Prostate gland (tissue), 2 donors: ENCODE measurements at regions not wholly inside any gene's neighbourhood (a gene's known extent, or its start where the extent isn't known, plus 50 kb on each side); places are given as distances from the start of the nearest gene placed in this dataset.
"Not testable (repeated sequence)": the region's sequence is repeated elsewhere in the genome, so short reads cannot be mapped to it uniquely, and the experiment has no call there.

Source experiments
- DNase-seq: peaks from one replicate; pipeline ENCODE4 v3.0.0-alpha.2; 2019; ENCODE audit warnings: low spot score
- H3K27ac ChIP-seq, 2 donors: fragments of 200-600 bp; sonication (generic); 2 replicates each; pipeline ENCODE4 v1.5.1; 2017 to 2019
- H3K27me3 ChIP-seq: fragments of 200-600 bp; sonication (generic); replicated peaks from 2 replicates; pipeline ENCODE4 v1.5.1; 2019; ENCODE audit not compliant: insufficient read depth
- H3K36me3 ChIP-seq, 2 donors: fragments of 200-600 bp; sonication (generic); 1 replicate in 1 of 2; 2 replicates in 1 of 2; pipeline versions ENCODE4 v1.5.1 to v1.8.1; 2017 to 2019
- H3K4me1 ChIP-seq: fragments of 200-600 bp; sonication (generic); replicated peaks from 2 replicates; pipeline ENCODE4 v1.5.1; 2019
- H3K4me3 ChIP-seq, 2 donors: fragments of 200-600 bp; sonication (generic); 2 replicates each; pipeline ENCODE4 v1.5.1; 2017 to 2019
- H3K9me3 ChIP-seq: fragments of 200-600 bp; sonication (generic); 2 replicates; pipeline ENCODE4 v1.5.1; 2017
- CTCF ChIP-seq, 4 experiments: fragments of 200-600 bp in 2 of 4; fragments of 450-650 bp in 2 of 4; sonication (generic) in 2 of 4; IDR thresholded peaks; 1 replicate in 3 of 4; 2 replicates in 1 of 4; pipeline ENCODE4 v1.5.1; 2016 to 2019; ENCODE audit warnings: antibody characterized with exemption in 4 of 4, mild to moderate bottlenecking in 2 of 4, moderate library complexity in 2 of 4
- POLR2A ChIP-seq: fragments of 450-650 bp; IDR thresholded peaks from one replicate; pipeline ENCODE4 v1.6.1; 2016; ENCODE audit warnings: antibody characterized with exemption, mild to moderate bottlenecking
- POLR2AphosphoS5 ChIP-seq: sonication (generic); formaldehyde crosslinking; IDR thresholded peaks from one replicate; pipeline ENCODE4 v1.6.1; 2017; ENCODE audit warnings: antibody characterized with exemption
- WGBS: methylation state at CpG from one replicate; pipeline ENCODE4 v1.1.5; 2018; 5-methylcytosine and 5-hydroxymethylcytosine counted together
- intact Hi-C: fragments of 100-400 bp; cut with DNase I; formaldehyde crosslinking; loops from one replicate; pipeline ENCODE4 v1.14.2; 2022

DNA sequence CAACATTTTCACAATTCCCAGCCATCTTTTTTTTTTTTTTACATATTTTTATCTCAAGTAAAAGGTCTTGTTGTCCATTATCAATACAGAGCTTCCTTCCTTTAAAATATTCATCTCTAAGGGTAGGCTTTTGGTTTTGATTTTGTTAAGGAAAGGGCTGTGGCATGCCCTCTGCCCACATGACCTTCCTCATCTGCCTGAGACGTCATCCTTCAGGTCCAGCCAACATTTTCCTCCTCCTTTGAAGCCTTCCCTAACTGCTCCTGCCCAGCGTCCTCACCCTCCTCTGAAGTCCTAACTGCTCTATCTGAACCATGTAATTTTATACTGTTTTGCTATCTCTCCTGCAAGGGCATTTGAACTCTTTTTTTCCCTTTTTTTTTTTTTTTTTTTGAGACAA lies 73.9 kb upstream of the TGM3 start:
- H3K27me3 ChIP-seq = no peaks in the 10 kb centered on the region
- no peaks in the 10 kb centered on the region for H3K4me1 ChIP-seq
- H3K9me3 ChIP-seq = no peaks in the 10 kb centered on the region
- TF ChIP-seq POLR2A (no peak), POLR2AphosphoS5 (no peak), CTCF (IDR thresholded peaks at IDR 0.05) (no peak)
- H3K4me3 ChIP-seq = no peak overlapping the region
- no peak for DNase-seq
- WGBS = 65% methylated on average over 2 of the region's 2 CpGs
- no peak overlapping the region for H3K27ac ChIP-seq
- intact Hi-C loops = no loop called here
- H3K36me3 ChIP-seq = no peaks in the 10 kb centered on the region

DNA sequence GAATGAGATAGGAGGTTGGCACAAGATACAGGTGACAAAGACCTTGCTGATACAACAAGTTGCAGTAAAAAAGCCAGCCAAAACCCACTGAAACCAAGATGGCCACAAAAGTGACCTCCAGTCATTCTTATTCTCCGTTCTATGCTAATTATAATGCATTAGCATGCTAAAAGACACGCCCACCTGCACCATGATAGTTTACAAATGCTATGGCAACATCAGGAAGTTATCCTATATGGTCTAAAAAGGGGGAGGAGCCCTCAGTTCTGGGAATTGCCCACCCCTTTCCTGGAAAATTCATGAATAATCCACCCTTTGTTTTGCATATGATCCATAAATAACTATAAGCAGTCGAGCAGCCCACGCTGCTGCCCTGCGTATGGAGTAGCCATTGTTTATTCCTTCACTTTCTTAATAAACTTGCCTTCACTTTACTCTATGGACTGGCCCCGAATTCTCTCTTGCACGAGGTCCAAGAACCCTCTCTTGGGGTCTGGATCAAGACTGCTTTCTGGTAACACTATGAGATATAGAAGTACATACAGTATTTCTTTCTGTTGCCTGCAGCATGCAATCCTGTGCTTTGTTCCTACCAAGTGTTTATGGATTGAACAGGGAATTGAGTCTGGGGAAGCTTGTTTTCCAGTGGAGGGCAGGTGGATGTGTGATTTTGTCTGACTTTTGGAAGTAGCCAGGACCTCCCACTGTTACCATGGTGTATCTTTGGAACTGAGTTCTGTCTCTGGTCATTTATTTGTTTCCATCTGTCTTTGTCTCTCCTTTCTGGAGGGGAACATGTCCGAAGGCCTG lies 72.0 kb upstream of the TGM3 start:
- intact Hi-C loops = no loop called here
- no peak overlapping the region for H3K4me3 ChIP-seq
- 92% methylated on average over 8 of the region's 8 CpGs for WGBS
- no peaks in the 10 kb centered on the region for H3K36me3 ChIP-seq
- no peak for DNase-seq
- no peaks in the 10 kb centered on the region for H3K4me1 ChIP-seq
- no peak overlapping the region for H3K27ac ChIP-seq
- TF ChIP-seq POLR2A (no peak), CTCF (IDR thresholded peaks at IDR 0.05) (no peak), POLR2AphosphoS5 (no peak)
- no peaks in the 10 kb centered on the region for H3K9me3 ChIP-seq
- H3K27me3 ChIP-seq = no peaks in the 10 kb centered on the region

- no peaks in the 10 kb centered on the region for H3K9me3 ChIP-seq
- intact Hi-C loops = no loop called here
- no peaks in the 10 kb centered on the region for H3K27me3 ChIP-seq
- no peak overlapping the region for H3K4me3 ChIP-seq
- no peak for DNase-seq
- no peaks in the 10 kb centered on the region for H3K4me1 ChIP-seq
- WGBS = 52% methylated on average over 3 of the region's 3 CpGs
- no peak overlapping the region for H3K27ac ChIP-seq
- H3K36me3 ChIP-seq = no peaks in the 10 kb centered on the region
- TF ChIP-seq CTCF (IDR thresholded peaks at IDR 0.05) = no peak
- no peak for TF ChIP-seq POLR2AphosphoS5
- TF ChIP-seq POLR2A = no peak
These were observed 71.5 kb upstream of the TGM3 start for GRCh38 chr20:2224368-2224639.

DNA sequence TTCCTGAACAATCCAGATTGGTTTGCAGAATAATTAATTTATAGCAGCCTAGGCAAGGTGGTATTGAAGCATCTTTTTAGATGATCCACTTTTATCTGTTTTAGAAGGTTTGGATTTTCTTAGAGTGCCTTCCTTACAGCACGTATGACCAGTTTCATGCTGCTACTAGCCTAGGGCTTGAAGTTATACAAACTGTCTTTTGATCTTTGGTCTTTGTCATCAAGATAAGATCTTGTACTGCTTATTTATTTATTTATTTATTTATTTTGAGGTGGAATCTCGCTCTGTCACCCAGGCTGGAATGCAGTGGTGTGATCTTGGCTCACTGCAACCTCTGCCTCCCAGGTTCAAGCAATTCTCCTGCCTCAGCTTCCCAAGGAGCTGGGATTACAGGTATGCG lies 68.5 kb upstream of the TGM3 start:
- 60% methylated on average over 3 of the region's 3 CpGs for WGBS
- H3K27ac ChIP-seq, intact Hi-C loops, H3K27me3 ChIP-seq, H3K4me1 ChIP-seq, H3K36me3 ChIP-seq, H3K4me3 ChIP-seq, H3K9me3 ChIP-seq, DNase-seq: not testable (repeated sequence)

GRCh38 chr20:2227861-2228260 lies 67.9 kb upstream of the TGM3 start:
- Histone ChIP-seq H3K36me3 (no peaks in the 10 kb centered on the region), H3K27me3 (no peaks in the 10 kb centered on the region), H3K4me3 (no peak overlapping the region), H3K27ac (no peak overlapping the region), H3K9me3 (no peaks in the 10 kb centered on the region), H3K4me1 (no peaks in the 10 kb centered on the region)
- TF ChIP-seq POLR2A = no peak
- no peak for TF ChIP-seq POLR2AphosphoS5
- no peak for TF ChIP-seq CTCF (IDR thresholded peaks at IDR 0.05)
- intact Hi-C loops = no loop called here
- 97% methylated on average over 2 of the region's 2 CpGs for WGBS
- no peak for DNase-seq
